Neural crest cell (in vitro differentiated cells): ENCODE measurements at regions not wholly inside any gene's neighbourhood (a gene's known extent, or its start where the extent isn't known, plus 50 kb on each side); places are given as distances from the start of the nearest gene placed in this dataset.
"Not testable (repeated sequence)": the region's sequence is repeated elsewhere in the genome, so short reads cannot be mapped to it uniquely, and the experiment has no call there.

Source experiments
- DNase-seq: peaks from one replicate; pipeline ENCODE4 v3.0.0; 2021; ENCODE audit warnings: low read depth, mixed read lengths, low spot score
- H3K27ac Mint-ChIP-seq: one replicate; pipeline ENCODE4 v1.8.0; 2021; ENCODE audit warnings: mild to moderate bottlenecking, mixed read lengths; ENCODE audit not compliant: unreplicated experiment
- H3K27me3 Mint-ChIP-seq: 2 replicates; pipeline ENCODE4 v1.8.0; 2021; ENCODE audit warnings: low read depth, mild to moderate bottlenecking, mixed read lengths
- H3K36me3 Mint-ChIP-seq: 2 replicates; pipeline ENCODE4 v1.8.0; 2021; ENCODE audit warnings: low read depth, mild to moderate bottlenecking, mixed read lengths
- H3K4me1 Mint-ChIP-seq: 2 replicates; pipeline ENCODE4 v1.8.0; 2021; ENCODE audit warnings: mixed read lengths
- H3K4me3 Mint-ChIP-seq: one replicate; pipeline ENCODE4 v1.8.0; 2021; ENCODE audit warnings: mild to moderate bottlenecking, mixed read lengths
- H3K9me3 Mint-ChIP-seq: 2 replicates; pipeline ENCODE4 v1.8.0; 2021; ENCODE audit warnings: mixed read lengths
- TF ChIP-seq, protein P1 (sequence below): fragments of 200-600 bp; sonication (generic); conservative IDR thresholded peaks from 2 replicates; pipeline ENCODE4 v1.5.0; 2021; ENCODE audit warnings: antibody characterized with exemption, mild to moderate bottlenecking

DNA sequence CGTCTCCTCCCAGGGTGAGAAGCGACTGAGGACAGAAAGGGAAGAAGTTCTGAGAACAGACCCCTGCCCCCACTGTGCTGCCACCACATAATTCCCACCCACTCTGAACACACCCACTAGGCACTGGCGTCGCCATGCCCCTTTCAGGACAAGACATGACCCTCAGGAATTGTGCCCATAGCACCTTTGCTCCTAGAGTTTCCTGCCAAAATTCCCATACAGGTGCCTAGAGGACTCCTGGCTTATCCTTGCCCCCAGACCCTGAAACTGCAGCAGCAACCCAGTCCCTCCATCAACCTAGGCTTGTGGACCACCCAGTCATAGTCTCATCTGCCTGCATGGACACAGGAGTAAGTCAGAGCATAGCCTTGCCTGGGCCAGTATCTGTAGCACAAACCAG lies 157.7 kb upstream of the ZNF267 start:
- TF ChIP-seq, protein P1, sequence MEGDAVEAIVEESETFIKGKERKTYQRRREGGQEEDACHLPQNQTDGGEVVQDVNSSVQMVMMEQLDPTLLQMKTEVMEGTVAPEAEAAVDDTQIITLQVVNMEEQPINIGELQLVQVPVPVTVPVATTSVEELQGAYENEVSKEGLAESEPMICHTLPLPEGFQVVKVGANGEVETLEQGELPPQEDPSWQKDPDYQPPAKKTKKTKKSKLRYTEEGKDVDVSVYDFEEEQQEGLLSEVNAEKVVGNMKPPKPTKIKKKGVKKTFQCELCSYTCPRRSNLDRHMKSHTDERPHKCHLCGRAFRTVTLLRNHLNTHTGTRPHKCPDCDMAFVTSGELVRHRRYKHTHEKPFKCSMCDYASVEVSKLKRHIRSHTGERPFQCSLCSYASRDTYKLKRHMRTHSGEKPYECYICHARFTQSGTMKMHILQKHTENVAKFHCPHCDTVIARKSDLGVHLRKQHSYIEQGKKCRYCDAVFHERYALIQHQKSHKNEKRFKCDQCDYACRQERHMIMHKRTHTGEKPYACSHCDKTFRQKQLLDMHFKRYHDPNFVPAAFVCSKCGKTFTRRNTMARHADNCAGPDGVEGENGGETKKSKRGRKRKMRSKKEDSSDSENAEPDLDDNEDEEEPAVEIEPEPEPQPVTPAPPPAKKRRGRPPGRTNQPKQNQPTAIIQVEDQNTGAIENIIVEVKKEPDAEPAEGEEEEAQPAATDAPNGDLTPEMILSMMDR = no peak
- peaks cover 7% of the 10 kb centered on the region for H3K9me3 Mint-ChIP-seq
- peaks cover 59% of the 10 kb centered on the region for H3K36me3 Mint-ChIP-seq
- no peak overlapping the region for H3K4me3 Mint-ChIP-seq
- peaks cover 29% of the 10 kb centered on the region for H3K4me1 Mint-ChIP-seq
- DNase-seq = no peak
- H3K27ac Mint-ChIP-seq = no peak overlapping the region
- H3K27me3 Mint-ChIP-seq = no peaks in the 10 kb centered on the region

DNA sequence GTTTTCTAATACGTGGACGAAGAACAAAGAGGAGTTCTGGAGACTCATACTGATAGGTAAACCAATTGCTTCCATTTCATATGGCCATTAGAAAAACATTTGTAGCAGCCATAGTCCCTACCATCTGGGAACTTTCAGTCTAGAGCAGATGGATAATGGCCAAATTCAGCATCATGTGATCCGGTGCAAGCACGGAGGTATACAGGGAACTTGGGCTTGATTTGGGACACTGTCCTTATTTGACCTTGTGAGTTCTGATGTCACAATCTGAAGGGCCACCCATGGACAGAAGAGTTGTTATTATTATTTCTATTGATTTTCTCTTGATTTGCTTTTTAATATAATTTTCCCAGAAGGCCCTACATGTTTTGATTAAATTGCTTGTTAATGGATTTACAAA lies 154.6 kb upstream of the ZNF267 start:
- H3K36me3 Mint-ChIP-seq = peaks cover 73% of the 10 kb centered on the region

DNA sequence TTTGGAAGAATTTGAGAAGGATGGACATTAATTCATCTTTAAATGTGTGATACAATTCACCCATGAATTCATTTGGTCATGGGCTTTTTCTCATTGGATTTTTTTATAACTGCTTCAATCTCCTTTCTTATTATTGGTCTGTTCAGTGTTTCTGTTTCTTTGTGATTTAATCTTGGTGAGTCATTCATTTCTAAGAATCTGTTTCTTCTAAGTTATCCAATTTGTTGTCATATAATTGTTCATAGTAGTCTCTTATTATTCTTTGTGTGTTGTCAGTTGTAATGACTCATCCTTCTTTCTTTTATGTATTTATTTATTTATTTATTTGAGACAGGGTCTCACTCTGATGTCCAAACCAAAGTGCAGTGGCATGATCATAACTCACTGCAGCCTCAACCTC lies 146.1 kb upstream of the ZNF267 start:
- no peaks in the 10 kb centered on the region for H3K27me3 Mint-ChIP-seq
- no peaks in the 10 kb centered on the region for H3K4me1 Mint-ChIP-seq
- no peak for DNase-seq
- no peak overlapping the region for H3K27ac Mint-ChIP-seq
- TF ChIP-seq, protein P1 = no peak
- no peak overlapping the region for H3K4me3 Mint-ChIP-seq
- peaks cover 78% of the 10 kb centered on the region for H3K36me3 Mint-ChIP-seq
- peaks cover 28% of the 10 kb centered on the region for H3K9me3 Mint-ChIP-seq

More for the DNA sequence above, 154.6 kb upstream of the ZNF267 start:
- Mint-ChIP-seq H3K9me3 (peaks cover 9% of the 10 kb centered on the region), H3K4me1 (peaks cover 21% of the 10 kb centered on the region), H3K27me3 (no peaks in the 10 kb centered on the region), H3K27ac (no peak overlapping the region), H3K4me3 (peak overlapping the region; percentile 12)
- TF ChIP-seq, protein P1 = no peak
- no peak for DNase-seq

DNA sequence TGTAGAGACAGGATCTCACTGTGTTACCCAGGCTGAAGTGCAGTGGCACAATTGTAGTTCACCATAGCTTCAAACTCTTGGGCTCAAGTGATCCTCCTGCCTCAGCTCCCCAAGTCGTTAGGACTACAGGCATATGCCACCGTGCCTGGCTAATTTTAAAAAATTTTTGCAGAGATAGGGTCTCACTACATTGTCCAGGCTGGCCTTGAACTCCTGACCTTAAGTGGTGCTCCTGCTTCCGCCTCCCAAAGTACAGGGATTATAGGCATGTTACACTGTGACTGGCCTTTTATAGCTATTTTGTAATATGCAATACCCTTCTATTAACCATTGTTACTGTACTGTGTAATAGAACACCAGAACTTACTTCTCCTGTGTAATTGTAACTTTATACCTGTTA lies 139.3 kb upstream of the ZNF267 start:
- H3K36me3 Mint-ChIP-seq = peaks cover 81% of the 10 kb centered on the region

DNA sequence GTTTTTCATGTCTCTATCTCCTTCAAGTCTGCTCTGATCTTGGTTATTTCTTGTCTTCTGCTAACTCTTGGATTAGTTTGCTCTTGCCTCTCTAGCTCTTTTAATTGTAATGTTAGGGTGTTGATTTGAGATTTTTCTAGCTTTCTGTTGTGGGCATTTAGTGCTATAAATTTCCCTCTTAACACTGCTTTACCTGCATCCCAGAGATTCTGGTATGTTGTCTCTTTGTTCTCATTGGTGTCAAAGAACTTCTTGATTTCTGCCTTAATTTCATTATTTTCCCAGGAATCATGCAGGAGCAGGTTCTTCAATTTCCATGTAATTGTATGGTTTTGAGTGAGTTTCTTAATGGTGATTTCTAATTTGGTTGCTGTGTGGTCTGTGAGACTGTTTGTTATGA lies 128.5 kb upstream of the ZNF267 start:
- H3K27me3 Mint-ChIP-seq, H3K27ac Mint-ChIP-seq, H3K4me1 Mint-ChIP-seq, DNase-seq, H3K4me3 Mint-ChIP-seq: not testable (repeated sequence)
- Mint-ChIP-seq H3K36me3 (peaks cover 94% of the 10 kb centered on the region), H3K9me3 (peaks cover 49% of the 10 kb centered on the region)

More for the DNA sequence above, 139.3 kb upstream of the ZNF267 start:
- DNase-seq = no peak
- no peaks in the 10 kb centered on the region for H3K4me1 Mint-ChIP-seq
- TF ChIP-seq, protein P1 = no peak
- no peaks in the 10 kb centered on the region for H3K27me3 Mint-ChIP-seq
- H3K9me3 Mint-ChIP-seq = peaks cover 29% of the 10 kb centered on the region
- H3K27ac Mint-ChIP-seq = no peak overlapping the region
- no peak overlapping the region for H3K4me3 Mint-ChIP-seq

DNA sequence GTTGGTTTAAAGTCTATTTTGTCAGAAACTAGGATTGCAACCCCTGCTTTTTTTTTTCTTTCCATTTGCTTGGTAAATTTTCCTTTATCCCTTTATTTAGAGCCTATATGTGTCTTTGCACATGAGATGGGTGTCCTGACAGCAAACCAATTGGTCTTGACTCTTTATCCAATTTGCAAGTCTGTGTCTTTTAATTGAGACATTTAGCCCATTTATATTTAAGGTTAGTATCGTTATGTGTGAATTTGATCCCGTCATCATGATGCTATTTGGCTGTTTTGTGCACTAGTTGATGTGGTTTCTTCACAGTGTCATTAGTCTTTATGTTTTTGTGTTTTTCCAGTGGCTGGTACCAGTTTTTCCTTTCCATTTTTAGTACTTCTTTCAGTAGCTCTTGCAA lies 127.7 kb upstream of the ZNF267 start:
- H3K9me3 Mint-ChIP-seq = peaks cover 47% of the 10 kb centered on the region
- DNase-seq = no peak
- TF ChIP-seq, protein P1 = no peak
- peaks cover 92% of the 10 kb centered on the region for H3K36me3 Mint-ChIP-seq
- no peaks in the 10 kb centered on the region for H3K4me1 Mint-ChIP-seq
- no peak overlapping the region for H3K27ac Mint-ChIP-seq
- H3K4me3 Mint-ChIP-seq = no peak overlapping the region
- H3K27me3 Mint-ChIP-seq = no peaks in the 10 kb centered on the region
